SK-N-SH (cell line): ENCODE measurements at regions not wholly inside any gene's neighbourhood (a gene's known extent, or its start where the extent isn't known, plus 50 kb on each side); places are given as distances from the start of the nearest gene placed in this dataset.

Source experiments
- CHD2 ChIP-seq: fragments of 150-350 bp; IDR thresholded peaks from 2 replicates; pipeline ENCODE4 v1.6.1; 2018; ENCODE audit warnings: low read length; ENCODE audit not compliant: partially characterized antibody
- EP300 ChIP-seq, 2 experiments: IDR thresholded peaks; 2 replicates each; pipeline versions ENCODE4 v1.4.0 to v1.6.1; 2012; ENCODE audit warnings: borderline replicate concordance in 1 of 2, low read depth in 1 of 2, low read length in 1 of 2
- EZH2phosphoT487 ChIP-seq: fragments of 200-600 bp; sonication (generic); IDR thresholded peaks from 2 replicates; pipeline ENCODE4 v1.6.1; 2017; ENCODE audit warnings: low read depth, mixed run types, mild to moderate bottlenecking, antibody characterized with exemption, moderate library complexity, borderline replicate concordance
- POLR2AphosphoS5 ChIP-seq: IDR thresholded peaks from 2 replicates; pipeline ENCODE4 v1.6.1; 2012; ENCODE audit warnings: low read depth, low read length
- RFX5 ChIP-seq: IDR thresholded peaks from 2 replicates; pipeline ENCODE4 v1.6.1; 2012; ENCODE audit warnings: mild to moderate bottlenecking, improper control_type of control experiment, low read length
- TAF1 ChIP-seq: IDR thresholded peaks from 2 replicates; pipeline ENCODE4 v1.6.1; 2012; ENCODE audit warnings: low read depth, mild to moderate bottlenecking, low read length, moderate library complexity, borderline replicate concordance
- TEAD4 ChIP-seq: IDR thresholded peaks from 2 replicates; pipeline ENCODE4 v1.4.0; 2012; ENCODE audit warnings: mild to moderate bottlenecking, borderline replicate concordance; ENCODE audit not compliant: insufficient read depth
- YY1 ChIP-seq: IDR thresholded peaks from 2 replicates; pipeline ENCODE4 v1.4.0; 2012; ENCODE audit warnings: low read depth, mild to moderate bottlenecking
- TF ChIP-seq, protein P1 (sequence below): fragments of 200-600 bp; sonication (generic); IDR thresholded peaks from 2 replicates; pipeline ENCODE4 v1.6.1; 2017; ENCODE audit warnings: antibody characterized with exemption, mild to moderate bottlenecking, moderate library complexity
- TF ChIP-seq, protein P2 (sequence below): fragments of 150-350 bp; IDR thresholded peaks from 2 replicates; pipeline ENCODE4 v1.6.1; 2017; ENCODE audit warnings: antibody characterized with exemption, low read length, low read depth, borderline replicate concordance
- TF ChIP-seq, protein P3 (sequence below): IDR thresholded peaks from 2 replicates; pipeline ENCODE4 v1.4.0; 2012; ENCODE audit warnings: low read depth, borderline replicate concordance
- TF ChIP-seq, protein P4 (sequence below): IDR thresholded peaks from 2 replicates; pipeline ENCODE4; 2012
- TF ChIP-seq, protein P5 (sequence below): IDR thresholded peaks from 2 replicates; pipeline ENCODE4 v1.4.0; 2012; ENCODE audit warnings: low read depth

DNA sequence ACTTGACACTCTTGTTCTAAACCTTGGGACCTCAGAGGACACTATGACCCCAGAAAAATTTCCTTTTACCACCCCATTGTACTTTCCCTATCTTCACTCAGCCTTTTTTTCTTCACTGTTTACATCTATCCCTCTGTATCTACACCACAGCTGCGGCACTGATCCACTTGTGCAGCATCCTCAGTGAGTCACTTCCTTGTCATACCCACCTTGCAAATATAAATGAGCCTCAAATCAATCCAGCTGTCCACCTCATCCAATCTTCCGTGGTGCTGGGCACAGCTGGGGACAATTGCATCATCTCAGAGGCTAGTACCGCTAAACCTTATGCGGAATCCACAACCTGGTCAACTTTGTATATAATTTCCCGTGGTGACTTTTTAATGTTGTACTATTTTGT, 710.5 kb downstream of the QKI start:
- TF ChIP-seq, protein P1, sequence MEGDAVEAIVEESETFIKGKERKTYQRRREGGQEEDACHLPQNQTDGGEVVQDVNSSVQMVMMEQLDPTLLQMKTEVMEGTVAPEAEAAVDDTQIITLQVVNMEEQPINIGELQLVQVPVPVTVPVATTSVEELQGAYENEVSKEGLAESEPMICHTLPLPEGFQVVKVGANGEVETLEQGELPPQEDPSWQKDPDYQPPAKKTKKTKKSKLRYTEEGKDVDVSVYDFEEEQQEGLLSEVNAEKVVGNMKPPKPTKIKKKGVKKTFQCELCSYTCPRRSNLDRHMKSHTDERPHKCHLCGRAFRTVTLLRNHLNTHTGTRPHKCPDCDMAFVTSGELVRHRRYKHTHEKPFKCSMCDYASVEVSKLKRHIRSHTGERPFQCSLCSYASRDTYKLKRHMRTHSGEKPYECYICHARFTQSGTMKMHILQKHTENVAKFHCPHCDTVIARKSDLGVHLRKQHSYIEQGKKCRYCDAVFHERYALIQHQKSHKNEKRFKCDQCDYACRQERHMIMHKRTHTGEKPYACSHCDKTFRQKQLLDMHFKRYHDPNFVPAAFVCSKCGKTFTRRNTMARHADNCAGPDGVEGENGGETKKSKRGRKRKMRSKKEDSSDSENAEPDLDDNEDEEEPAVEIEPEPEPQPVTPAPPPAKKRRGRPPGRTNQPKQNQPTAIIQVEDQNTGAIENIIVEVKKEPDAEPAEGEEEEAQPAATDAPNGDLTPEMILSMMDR = no peak
- TF ChIP-seq TEAD4 (no peak), RFX5 (no peak), POLR2AphosphoS5 (no peak), EP300 (IDR thresholded peaks at IDR 0.05; ENCODE audit: borderline replicate concordance in 1 of 2, low read depth in 1 of 2, low read length in 1 of 2) (no peak), EZH2phosphoT487 (no peak), CHD2 (no peak), TAF1 (no peak), YY1 (no peak)
- TF ChIP-seq, protein P2, sequence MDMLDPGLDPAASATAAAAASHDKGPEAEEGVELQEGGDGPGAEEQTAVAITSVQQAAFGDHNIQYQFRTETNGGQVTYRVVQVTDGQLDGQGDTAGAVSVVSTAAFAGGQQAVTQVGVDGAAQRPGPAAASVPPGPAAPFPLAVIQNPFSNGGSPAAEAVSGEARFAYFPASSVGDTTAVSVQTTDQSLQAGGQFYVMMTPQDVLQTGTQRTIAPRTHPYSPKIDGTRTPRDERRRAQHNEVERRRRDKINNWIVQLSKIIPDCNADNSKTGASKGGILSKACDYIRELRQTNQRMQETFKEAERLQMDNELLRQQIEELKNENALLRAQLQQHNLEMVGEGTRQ = no peak
- TF ChIP-seq, protein P3, sequence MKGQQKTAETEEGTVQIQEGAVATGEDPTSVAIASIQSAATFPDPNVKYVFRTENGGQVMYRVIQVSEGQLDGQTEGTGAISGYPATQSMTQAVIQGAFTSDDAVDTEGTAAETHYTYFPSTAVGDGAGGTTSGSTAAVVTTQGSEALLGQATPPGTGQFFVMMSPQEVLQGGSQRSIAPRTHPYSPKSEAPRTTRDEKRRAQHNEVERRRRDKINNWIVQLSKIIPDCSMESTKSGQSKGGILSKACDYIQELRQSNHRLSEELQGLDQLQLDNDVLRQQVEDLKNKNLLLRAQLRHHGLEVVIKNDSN = no peak
- TF ChIP-seq, protein P4, sequence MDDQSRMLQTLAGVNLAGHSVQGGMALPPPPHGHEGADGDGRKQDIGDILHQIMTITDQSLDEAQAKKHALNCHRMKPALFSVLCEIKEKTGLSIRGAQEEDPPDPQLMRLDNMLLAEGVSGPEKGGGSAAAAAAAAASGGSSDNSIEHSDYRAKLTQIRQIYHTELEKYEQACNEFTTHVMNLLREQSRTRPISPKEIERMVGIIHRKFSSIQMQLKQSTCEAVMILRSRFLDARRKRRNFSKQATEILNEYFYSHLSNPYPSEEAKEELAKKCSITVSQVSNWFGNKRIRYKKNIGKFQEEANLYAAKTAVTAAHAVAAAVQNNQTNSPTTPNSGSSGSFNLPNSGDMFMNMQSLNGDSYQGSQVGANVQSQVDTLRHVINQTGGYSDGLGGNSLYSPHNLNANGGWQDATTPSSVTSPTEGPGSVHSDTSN = no peak
- TF ChIP-seq, protein P5, sequence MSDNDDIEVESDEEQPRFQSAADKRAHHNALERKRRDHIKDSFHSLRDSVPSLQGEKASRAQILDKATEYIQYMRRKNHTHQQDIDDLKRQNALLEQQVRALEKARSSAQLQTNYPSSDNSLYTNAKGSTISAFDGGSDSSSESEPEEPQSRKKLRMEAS = no peak
